Upper lobe of left lung (tissue), 4 donors: ENCODE measurements at regions not wholly inside any gene's neighbourhood (a gene's known extent, or its start where the extent isn't known, plus 50 kb on each side); places are given as distances from the start of the nearest gene placed in this dataset.

Experiments used
- CTCF ChIP-seq, 6 experiments: fragments of 450-650 bp in 4 of 6; fragments of 200-600 bp in 2 of 6; sonication (generic) in 2 of 6; IDR thresholded peaks; one replicate each; pipeline ENCODE4 v1.5.1; 2016 to 2019; ENCODE audit warnings: antibody characterized with exemption in 6 of 6
- EP300 ChIP-seq, 4 donors: sonication (generic); formaldehyde crosslinking; IDR thresholded peaks; one replicate each; pipeline ENCODE4 v1.5.1; 2017; ENCODE audit warnings: antibody characterized with exemption in 4 of 4, control low read depth in 2 of 4
- POLR2A ChIP-seq, 4 donors: fragments of 450-650 bp; IDR thresholded peaks; one replicate each; pipeline ENCODE4 v1.5.1; 2016 to 2017; ENCODE audit warnings: antibody characterized with exemption in 4 of 4, mild to moderate bottlenecking in 2 of 4
- POLR2AphosphoS5 ChIP-seq, 2 donors: sonication (generic); formaldehyde crosslinking; IDR thresholded peaks; one replicate each; pipeline ENCODE4 v1.5.1; 2017; ENCODE audit warnings: antibody characterized with exemption in 2 of 2

DNA sequence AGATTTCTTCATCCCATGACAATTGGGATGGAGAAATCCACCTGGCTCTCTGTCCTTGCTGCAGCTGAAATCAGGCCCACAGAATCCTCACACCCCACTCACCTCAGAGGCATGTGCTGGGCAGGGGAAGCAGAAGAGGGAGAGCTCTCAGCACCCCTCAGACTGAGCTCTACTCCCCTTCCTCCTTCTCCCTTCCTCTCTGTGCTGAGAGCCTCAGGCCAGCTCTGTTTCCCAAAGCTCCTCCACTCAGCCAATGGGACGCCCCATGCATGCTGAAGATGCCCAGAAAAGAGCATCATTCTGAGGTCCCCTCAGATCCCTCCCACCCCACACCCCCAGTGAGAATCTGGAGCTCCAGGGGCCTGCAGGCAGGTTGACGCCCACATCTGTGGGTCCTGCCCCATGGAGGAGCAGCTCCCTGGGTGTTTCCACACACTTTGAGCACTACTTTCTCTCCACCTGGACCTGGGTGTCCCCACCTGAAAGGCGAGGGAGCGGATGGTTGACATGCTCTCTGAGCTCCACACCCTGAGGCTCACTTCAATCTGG, 637.7 kb upstream of the ID2 start:
- TF ChIP-seq POLR2AphosphoS5 (IDR thresholded peaks at IDR 0.05), result no peak
- no peak for TF ChIP-seq CTCF (IDR thresholded peaks at IDR 0.05)
- no peak for TF ChIP-seq POLR2A (IDR thresholded peaks at IDR 0.05)
- TF ChIP-seq EP300 (IDR thresholded peaks at IDR 0.05), result no peak
